Mucosa of descending colon (tissue), 3 donors: ENCODE measurements at regions not wholly inside any gene's neighbourhood (a gene's known extent, or its start where the extent isn't known, plus 50 kb on each side); places are given as distances from the start of the nearest gene placed in this dataset.

Source experiments
- ATAC-seq: fragments of 200-7000 bp; cut with Tn5 transposase; one replicate; pipeline ENCODE4 v1.9.1; 2020; ENCODE audit warnings: mild to moderate bottlenecking, moderate library complexity
- DNase-seq, 3 donors: peaks; one replicate each; pipeline ENCODE4 v3.0.0-alpha.2; 2020
- H3K36me3 ChIP-seq: fragments of 200-600 bp; one replicate; pipeline ENCODE4 v1.8.0; 2021; ENCODE audit warnings: low read depth, mild to moderate bottlenecking
- H3K4me1 ChIP-seq: fragments of 200-600 bp; one replicate; pipeline ENCODE4 v1.8.0; 2021; ENCODE audit warnings: low read depth, mild to moderate bottlenecking
- H3K4me3 ChIP-seq: fragments of 200-600 bp; one replicate; pipeline ENCODE4 v1.8.0; 2021; ENCODE audit warnings: mild to moderate bottlenecking
- H3K9me3 ChIP-seq: fragments of 200-600 bp; one replicate; pipeline ENCODE4 v1.8.0; 2021; ENCODE audit warnings: mild to moderate bottlenecking
- intact Hi-C, 2 donors: fragments of 100-400 bp; cut with DNase I in 1 of 2; cut with micrococcal nuclease in 1 of 2; formaldehyde crosslinking; loops; one replicate each; pipeline versions ENCODE4 v1.11.0 to v1.11.1; 2022; cut with DNase I, micrococcal nuclease
- TF ChIP-seq, protein P1 (sequence below): fragments of 200-600 bp; IDR thresholded peaks from one replicate; pipeline ENCODE4 v1.8.0; 2022; ENCODE audit warnings: antibody characterized with exemption, mild to moderate bottlenecking
- donor health status: DM: no; HTN: no; CAD: no; lungs with moderate emphysema.
- donor health status: DM: no; HTN: no; CAD: no.
- donor health status: DM: no; HTN: yes; CAD: no.

DNA sequence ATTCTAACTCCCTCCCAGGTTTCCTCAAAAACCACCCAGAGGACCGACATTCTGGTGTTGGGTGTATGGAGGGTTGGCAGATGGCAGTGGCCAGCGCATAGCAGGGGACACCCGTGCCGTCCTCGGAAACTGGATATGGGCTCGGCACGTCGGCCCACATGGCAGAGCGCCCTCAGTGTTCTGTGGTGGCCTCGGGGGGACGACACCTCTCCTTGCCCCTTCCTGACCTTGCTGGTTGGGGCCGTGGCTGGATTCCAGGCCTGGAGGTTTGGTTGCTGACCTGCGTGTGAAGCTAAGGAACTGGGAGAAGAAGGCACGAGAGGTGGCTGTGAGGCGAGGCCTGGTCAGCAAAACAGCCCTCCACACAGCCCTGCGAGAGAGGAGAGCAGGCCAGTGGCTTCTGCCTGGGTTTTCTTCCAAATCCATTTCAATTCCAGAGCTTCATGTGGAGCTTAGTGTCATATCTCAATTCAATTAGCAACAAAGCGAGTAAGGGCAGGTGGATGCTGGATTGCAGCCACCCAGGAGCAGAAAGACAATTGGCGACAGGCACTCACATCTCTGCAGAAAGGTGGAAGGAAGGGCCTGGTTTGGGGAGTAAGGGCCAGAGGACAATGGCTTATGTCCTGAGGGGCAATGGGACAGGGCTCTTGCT is 478.4 kb downstream of the BRD1 start:
- no peaks in the 10 kb centered on the region for H3K4me1 ChIP-seq
- H3K36me3 ChIP-seq: no peaks in the 10 kb centered on the region
- ATAC-seq (no peak), DNase-seq (no peak)
- TF ChIP-seq, protein P1, sequence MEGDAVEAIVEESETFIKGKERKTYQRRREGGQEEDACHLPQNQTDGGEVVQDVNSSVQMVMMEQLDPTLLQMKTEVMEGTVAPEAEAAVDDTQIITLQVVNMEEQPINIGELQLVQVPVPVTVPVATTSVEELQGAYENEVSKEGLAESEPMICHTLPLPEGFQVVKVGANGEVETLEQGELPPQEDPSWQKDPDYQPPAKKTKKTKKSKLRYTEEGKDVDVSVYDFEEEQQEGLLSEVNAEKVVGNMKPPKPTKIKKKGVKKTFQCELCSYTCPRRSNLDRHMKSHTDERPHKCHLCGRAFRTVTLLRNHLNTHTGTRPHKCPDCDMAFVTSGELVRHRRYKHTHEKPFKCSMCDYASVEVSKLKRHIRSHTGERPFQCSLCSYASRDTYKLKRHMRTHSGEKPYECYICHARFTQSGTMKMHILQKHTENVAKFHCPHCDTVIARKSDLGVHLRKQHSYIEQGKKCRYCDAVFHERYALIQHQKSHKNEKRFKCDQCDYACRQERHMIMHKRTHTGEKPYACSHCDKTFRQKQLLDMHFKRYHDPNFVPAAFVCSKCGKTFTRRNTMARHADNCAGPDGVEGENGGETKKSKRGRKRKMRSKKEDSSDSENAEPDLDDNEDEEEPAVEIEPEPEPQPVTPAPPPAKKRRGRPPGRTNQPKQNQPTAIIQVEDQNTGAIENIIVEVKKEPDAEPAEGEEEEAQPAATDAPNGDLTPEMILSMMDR: no peak
- intact Hi-C loops: no loop called here
- no peak overlapping the region for H3K4me3 ChIP-seq
- H3K9me3 ChIP-seq: no peaks in the 10 kb centered on the region

DNA sequence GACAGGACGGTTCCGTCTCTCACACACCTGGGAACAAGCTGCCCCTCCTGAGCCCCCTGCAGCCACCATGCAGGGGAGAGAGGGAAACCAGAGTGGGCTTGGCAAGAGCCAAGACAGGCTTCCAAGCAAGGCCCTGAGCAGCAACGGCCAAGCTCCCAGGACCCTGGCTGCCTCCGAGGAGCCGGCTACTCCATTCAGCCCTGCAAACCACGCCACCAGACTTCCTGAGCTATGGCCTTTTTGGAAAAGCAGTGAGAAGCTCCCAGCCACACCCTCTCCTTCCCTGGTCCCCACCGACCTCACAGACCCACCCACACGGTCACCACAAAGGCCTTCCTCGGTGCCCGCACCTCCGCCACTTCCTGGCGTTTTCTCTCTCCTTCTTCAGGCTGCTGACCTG is 479.0 kb downstream of the BRD1 start:
- ATAC-seq (no peak), DNase-seq (no peak)
- intact Hi-C loops: no loop called here
- Histone ChIP-seq H3K4me3 (no peak overlapping the region), H3K36me3 (no peaks in the 10 kb centered on the region), H3K4me1 (no peaks in the 10 kb centered on the region), H3K9me3 (no peaks in the 10 kb centered on the region)
- TF ChIP-seq, protein P1: no peak

DNA sequence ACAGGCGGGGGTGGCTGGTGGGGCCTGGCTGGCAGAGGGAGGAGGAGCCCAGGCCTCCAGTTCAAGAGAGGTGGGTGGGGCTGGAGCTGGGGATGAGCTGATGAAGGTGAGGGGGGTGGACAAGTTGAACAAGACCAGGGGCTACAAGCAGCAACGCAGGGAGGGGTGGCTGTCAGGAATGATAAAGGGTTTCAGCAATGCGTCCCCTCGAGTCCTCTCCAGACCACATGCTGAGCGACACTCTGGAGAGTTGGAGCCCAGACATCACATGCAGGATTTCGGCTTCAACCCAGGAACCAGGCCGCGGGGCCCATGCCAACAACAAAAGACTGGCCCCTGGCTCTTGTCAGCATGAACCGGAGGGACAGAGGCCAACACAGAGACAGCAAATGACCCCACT is 480.3 kb downstream of the BRD1 start:
- no peaks in the 10 kb centered on the region for H3K9me3 ChIP-seq
- H3K36me3 ChIP-seq: no peaks in the 10 kb centered on the region
- ATAC-seq (no peak), DNase-seq (no peak)
- H3K4me1 ChIP-seq: no peaks in the 10 kb centered on the region
- intact Hi-C loops: no loop called here
- TF ChIP-seq, protein P1: no peak
- no peak overlapping the region for H3K4me3 ChIP-seq

DNA sequence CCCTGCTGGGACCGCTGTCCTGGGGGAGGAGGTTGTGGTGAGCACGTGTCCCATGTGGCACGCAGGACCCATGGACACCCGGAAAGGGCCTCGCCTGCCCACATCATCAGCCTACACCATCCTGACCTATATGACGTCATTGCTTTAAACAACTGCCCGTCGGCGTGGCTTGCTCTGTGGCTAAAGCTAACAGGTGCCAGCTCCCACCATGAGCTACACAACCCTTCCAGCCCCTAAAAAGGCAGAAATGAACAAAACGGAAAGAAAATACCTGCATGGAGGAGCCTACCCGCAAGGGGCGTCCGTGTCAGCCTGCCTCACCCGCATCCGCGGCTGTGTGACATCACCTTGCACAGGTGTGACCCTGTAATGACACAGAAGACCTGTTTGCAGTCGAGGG is 481.8 kb downstream of the BRD1 start:
- Histone ChIP-seq H3K4me1 (no peaks in the 10 kb centered on the region), H3K9me3 (no peaks in the 10 kb centered on the region), H3K4me3 (no peak overlapping the region), H3K36me3 (no peaks in the 10 kb centered on the region)
- ATAC-seq: no peak
- intact Hi-C loops: no loop called here
- TF ChIP-seq, protein P1: no peak
- no peak for DNase-seq

DNA sequence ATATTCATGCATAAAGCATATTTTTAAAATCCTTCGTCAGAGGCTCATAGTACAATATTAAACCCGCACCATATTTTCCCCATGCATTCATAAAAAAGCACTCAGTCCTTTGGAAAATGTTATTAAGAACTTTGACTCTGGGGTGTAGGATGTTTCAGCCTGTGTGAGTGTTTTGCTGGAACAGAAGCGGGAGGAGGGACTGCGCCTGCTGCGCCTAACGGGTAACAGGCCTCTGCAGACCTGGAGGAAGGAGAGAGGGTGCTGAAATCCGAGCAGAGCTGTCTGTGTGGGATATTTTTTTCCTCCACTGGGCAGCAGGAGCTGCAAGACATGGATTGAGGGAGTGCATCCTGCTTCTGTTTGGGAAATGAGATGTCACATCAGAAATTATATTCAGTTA is 483.0 kb downstream of the BRD1 start:
- intact Hi-C loops: no loop called here
- no peak for ATAC-seq
- Histone ChIP-seq H3K36me3 (no peaks in the 10 kb centered on the region), H3K4me3 (no peak overlapping the region), H3K4me1 (no peaks in the 10 kb centered on the region), H3K9me3 (no peaks in the 10 kb centered on the region)
- TF ChIP-seq, protein P1: no peak
- no peak for DNase-seq

DNA sequence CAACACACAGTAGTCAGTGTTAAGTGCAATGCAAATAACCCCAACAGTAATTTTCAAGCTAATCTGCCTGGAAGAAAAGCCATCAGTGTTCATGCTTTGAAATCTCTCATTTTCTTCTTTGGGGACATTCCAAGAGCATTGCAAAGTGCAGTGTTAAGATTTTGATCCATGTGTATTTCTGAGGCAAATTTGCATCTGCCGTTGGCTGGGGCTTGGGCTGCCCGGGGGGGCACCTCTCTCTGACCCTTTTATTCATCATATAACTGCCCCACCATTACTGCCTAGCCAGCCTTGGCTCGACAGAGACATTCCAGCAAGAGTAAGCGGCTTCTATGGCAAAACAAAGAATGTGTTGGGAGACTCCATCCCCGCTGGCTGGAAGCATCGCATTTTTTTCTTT is 483.5 kb downstream of the BRD1 start:
- Histone ChIP-seq H3K4me1 (no peaks in the 10 kb centered on the region), H3K9me3 (no peaks in the 10 kb centered on the region), H3K36me3 (no peaks in the 10 kb centered on the region), H3K4me3 (no peak overlapping the region)
- TF ChIP-seq, protein P1: no peak
- intact Hi-C loops: no loop called here
- ATAC-seq (no peak), DNase-seq (no peak)
